ENCODE measurements at regions not wholly inside any gene's neighbourhood (a gene's known extent, or its start where the extent isn't known, plus 50 kb on each side); places are given as distances from the start of the nearest gene placed in this dataset.
A peak's percentile ranks its signal among the peaks of the same experiment; 100 is the strongest.

DNA sequence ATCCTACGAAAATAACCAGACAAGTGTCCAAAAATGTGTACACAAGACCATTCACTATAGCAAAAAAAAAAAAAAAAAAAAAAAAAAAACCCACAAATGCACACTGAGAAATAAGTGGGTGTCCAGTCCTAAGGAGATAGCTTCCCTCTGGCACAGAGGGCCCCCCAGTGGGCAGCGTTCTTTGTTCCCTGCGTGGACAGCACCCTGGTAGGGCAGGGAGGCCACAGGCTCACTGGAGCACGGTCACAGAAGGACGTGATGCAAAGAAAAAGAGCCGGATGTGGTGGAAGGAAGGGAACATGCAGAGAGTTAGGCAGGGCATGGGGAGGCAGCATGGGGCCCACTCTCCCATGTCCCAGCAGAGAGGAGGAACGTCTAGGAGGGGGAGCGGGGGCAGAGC is 210.7 kb upstream of the NSMCE3 start:
- no peak for DNase-seq

DNA sequence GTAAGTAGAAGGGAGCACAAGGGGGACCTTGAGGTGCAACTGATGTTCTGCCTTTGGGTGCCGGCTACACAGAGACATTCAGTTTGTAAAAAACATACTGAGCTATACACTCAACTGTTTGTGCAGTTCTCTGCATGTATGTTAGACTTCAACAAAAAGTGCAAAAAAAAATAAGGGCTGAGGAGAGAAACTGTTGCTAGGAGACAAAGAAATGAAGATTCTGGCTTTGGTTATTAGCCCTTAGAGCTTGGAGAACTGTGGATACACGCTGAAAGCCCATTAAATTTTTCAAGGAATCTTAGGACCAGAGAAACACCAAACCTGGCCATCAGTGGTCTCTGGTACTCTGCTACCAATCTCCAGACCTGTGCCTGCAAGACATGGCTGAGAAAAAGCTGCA is 207.6 kb upstream of the NSMCE3 start:
- DNase-seq = no peak

DNA sequence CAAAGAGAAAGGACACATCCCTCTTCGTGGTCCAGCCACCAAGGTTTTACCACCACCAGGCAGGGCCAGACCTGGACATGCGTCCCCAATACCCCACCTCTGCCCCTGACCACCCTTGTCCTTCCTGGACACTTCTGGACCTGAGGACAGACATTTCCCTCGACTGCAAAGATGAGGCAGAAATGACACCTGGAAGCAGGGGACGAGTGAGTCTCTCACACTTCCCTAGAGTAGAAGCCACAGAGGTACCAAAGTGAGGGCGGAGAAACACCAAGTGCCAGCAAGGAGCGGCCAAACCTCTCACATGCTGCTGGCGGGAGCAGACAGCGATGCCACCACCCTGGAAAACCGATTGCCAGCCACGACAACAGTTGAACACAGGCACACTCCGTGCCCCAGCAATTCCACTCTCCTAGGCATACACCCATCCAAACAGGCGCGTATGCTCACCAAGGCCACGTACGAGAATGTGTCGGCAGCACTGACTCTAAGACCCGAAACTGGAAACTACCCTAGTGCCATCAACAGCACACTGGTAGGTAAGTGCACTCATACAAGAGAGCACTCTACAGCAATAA is 207.0 kb upstream of the NSMCE3 start:
- no peak for DNase-seq

DNA sequence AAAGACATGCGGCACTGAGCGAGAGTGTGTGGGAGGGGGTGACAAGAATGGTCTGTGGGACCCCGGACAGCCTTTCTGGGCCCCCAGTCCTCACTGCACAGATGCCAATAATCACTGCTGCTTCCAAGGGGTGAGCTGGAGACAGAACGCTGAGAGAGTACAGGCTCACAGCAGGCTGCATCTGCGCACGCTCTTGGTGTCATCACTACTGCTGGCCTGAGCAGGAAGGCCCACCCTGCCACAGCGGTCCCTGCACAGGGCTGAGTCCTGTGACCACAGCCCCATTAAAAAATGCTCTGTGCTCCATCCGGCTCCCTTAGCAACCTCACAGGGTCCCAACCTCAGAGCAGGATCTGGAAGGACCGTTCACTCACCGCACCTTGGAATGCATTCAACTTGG is 205.5 kb upstream of the NSMCE3 start:
- no peak for DNase-seq

DNA sequence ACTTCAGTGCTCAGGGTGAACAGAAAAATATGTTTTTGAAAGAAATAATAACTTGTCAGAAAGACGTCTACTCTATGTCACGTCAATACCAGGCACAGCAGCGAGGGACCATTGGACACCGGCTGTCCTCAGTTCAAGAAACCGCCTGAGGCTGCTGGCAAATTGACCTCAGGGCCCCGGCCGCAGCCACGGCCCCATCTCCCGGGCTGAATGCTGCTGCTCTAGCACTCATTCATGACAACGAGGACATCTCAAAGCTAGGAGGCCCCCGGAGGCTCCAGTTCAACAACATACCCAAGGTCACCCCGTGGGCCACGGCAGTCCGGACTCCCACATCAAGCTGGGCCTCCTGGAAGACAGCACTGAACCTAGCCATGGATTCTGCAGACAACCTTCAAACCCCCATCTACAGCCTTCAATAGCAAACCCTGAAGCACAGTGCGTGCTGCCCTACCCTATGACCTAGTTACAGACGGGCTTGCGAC is 204.0 kb upstream of the NSMCE3 start:
- no peak for DNase-seq

DNA sequence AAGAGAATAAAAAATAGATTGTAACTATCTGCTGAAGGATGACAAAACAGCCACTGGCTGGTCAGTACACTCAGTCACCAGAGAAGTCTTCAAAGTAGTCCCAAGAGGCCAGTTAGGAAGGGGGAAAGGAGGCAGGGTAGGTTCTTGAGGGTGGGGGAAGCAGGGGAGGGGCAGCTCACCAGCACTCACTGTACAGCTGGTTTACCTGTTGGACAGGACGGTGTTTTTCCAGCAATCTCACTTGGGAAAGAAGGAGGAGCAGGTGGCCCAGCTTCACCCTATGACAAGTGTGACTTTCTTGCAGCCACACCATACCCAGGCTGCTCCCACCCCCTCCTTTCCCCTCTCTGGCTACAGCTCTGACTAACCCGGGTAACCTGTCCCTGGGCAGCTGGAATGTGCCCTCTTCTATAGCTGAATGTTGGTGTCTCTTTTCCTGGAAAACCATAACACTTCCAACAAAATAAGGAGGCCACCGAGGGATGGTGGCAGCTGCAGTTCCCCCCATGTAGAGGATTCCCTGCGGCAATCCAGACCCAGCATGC is 203.4 kb upstream of the NSMCE3 start:
- no peak for DNase-seq

DNA sequence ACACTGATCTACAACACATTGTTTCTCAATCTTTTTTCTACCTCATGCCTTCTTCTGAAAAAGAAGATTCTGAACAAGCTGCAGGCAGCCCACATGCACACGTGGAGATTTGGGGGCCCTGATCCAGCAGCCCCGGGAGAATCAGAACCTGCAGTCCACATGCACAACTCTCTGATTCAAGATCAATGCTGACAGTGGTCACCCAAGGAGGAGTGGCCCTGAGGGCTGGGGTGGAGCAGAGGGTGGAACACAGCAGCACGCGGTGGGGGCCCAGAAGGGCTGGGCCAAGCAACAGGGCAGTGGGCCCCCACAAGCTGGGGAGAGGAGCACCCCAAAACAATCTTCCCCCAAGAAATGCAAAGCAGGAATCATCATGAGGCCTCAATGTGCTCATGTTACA is 202.1 kb upstream of the NSMCE3 start:
- no peak for DNase-seq

DNA sequence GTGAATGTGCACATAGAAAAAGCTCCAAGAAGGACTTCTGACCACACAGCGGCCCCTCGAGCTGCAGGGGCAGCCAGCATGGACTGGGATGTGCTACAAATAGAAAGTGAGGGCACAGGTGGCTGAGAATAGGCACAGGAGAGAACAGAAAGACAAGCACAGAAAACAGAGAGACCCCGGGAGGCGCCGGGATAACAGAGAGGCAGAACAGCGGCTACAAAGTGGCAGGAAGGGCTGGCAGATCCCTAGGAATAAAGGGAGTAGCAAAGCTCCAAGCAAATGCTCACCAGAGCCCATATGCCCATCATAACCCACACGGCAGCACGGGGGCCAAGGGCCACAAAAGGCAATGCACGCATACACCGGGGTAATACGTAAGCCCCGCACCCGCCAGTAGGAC is 201.7 kb upstream of the NSMCE3 start:
- DNase-seq = no peak

DNA sequence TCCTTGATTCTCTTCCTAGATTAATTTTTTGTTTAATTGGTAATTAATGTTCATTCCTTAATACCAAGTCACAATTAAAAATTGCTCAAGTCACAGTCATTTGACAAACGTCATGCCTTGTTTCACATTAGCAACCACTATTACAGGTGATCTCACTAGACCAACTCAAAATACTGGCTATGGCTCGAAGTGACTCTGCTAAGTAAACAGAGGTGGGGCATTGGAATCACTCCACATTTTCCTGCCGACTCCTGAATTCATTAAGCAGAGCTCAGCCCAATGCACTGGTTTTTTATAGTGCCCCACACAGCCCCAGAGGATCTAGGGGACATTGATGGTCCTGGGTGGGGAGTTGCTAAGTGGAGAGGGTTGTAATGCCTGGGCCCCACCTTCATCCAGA is 201.2 kb upstream of the NSMCE3 start:
- no peak for DNase-seq

DNA sequence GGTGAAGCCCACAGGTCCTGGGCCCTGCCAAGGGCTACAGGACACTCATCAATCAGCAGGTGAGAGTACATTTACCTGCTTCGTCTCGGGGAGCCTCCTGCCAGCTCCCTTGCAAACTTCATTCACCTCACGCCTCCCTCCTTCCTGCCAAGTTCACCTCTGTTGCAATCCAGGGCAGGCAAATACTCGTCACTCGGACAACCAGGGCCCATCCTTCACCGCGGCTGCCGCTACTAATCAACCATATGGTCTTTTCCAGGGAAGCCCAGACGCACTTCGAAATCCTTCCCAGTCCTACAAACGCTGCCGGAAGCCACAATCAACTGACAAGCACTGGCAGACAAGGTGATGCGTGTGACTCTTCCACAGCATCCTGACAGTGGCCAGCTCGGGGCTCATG is 200.7 kb upstream of the NSMCE3 start:
- DNase-seq = no peak

DNA sequence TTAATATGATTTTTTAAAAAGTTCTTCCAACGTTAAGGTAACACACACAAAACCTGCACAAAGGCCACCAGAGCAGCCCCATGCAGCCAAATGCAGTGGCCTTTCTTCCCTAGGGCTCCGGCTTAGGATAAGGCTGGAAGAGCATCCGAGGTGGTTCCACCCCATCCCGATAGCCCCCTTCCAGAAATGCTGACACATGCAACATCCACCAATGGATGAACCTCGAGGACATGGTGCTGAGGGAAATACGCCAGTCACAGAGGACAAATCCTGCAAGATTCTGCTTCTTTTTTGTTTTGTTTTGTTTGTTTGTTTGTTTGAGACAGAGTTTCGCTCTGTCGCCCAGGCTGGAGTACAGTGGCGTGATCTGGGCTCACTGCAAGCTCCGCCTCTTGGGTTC is 199.3 kb upstream of the NSMCE3 start:
- DNase-seq = no peak

DNA sequence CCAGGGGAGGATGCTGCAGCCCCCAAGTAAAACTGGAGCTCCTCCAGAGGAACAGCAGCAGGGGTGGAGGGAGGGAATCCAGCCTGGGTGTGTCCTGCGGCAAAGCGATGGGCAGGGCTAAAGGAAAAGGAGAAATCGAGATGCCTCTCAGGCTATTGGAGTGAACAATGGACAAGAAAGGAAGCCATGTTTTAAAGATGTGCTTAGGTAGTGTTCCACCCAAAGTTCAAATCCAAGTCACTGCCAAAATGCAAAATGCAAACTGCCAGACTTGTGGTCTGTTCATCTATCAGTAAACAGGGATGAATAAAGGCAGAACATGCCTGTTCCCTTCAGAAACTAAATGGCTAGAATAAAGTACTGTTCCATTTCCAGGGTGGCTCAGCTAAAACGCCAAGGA is 197.5 kb upstream of the NSMCE3 start:
- DNase-seq = no peak

DNA sequence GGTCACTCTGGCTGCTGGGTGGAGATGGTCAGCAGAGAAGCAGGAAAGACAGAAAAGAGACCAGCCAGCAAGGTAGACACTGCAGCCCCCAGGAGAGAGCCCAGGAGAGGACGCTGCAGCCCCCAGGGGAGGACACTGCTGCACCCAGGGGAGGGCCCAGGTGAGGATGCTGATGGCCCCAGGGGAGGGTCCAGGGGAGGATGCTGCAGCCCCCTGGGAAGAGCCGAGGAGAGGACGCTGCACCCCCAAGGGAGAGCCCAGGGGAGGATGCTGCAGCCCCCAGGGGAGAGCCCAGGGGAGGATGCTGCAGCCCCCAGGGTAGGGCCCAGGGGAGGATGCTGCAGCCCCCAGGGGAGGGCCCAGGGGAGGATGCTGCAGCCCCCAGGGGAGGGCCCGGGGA is 196.7 kb upstream of the NSMCE3 start:
- no peak for DNase-seq

DNA sequence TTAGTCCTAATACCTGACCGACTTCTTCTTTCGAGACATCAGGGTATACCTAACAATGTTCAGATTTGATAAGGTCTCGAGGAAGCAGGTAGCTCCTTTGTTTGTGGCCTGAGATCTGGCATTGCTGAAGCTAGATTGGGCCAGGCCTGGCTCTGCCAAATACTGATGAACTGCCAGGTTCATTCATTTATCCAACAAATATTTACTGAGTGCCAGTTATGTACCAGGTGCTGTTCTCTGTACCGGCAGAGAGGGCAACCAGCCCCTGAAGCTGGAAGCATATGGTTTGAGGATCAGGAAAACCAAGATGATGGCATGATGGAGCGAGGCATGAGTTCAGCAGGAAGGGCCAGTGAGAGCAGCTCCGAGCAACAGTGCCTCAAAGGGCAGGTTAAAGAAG is 196.2 kb upstream of the NSMCE3 start:
- no peak for DNase-seq

DNA sequence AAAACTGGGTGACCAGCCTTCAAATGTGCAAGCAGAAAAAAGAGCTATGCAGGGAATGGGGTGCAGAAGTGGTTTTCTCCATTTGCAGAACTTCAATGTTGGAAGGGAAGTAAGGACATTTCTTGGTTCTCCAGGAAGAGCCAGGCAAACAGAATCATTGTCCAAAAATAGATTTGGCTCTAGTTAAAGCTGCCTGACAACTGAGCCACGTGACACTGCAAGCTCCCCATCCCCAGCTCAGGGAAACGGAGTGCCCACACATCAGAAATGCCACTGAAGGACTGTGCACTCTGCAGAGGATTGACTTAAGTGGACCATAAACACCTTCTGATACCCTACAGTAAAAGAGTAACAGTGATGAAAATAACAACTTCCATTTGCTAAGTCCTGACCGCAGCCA is 195.6 kb upstream of the NSMCE3 start:
- peak; percentile 36 to 37 for DNase-seq

DNA sequence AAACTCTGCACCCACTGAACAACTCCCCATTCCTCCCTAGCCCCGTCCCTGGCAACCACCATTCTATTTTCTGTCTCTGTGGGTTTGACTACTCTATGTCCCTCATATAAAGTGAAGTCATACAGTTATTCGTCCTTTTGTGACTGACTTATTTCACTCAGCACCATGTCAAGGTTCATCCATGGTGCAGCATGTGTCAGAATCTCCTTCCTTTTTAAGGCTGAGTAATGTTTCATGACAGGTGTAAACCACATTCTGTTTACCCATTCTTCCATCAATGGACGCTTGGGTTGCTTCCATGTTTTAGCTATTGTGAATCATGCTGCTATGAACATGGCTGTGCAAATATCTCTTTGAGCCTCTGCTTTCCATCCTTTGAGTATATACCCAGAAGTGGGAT is 192.3 kb upstream of the NSMCE3 start:
- DNase-seq = no peak

DNA sequence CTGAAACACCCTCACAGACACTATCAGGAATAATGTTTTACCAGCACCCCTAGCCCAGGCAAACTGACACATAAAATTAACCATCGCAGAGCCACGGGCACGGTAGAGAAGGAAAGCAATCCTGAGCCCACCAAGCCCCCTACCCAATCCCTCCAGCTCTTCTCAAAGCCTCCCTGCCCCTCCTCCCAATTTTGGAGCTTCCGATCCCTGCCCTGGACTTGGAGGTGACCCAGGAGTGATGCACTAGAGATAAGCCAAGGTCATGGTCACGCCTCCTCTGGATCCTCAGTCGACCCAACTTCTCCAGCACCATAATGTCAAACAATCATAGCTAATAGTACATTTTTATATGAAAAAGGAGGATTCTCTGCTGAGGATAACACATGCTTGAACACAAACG is 188.7 kb upstream of the NSMCE3 start:
- DNase-seq = no peak

DNA sequence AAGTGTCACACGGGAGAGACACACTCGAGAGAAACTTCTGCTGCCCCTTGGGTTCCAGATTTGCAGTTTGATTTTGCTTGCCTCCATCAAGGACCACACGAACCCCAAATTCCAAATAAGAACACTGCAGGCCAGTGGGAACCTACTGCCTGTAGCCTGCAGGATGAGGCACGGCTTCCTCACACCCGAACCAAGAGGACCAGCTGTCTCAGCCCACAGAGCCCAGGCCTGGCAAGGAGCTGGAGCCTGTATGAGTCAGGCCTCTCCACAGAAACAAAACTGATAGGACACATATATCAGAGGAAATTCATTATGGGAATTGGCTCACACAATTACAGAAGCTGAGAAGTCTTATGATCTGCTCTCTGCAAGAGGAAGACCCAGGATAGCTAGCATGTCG is 188.1 kb upstream of the NSMCE3 start:
- DNase-seq = no peak

DNA sequence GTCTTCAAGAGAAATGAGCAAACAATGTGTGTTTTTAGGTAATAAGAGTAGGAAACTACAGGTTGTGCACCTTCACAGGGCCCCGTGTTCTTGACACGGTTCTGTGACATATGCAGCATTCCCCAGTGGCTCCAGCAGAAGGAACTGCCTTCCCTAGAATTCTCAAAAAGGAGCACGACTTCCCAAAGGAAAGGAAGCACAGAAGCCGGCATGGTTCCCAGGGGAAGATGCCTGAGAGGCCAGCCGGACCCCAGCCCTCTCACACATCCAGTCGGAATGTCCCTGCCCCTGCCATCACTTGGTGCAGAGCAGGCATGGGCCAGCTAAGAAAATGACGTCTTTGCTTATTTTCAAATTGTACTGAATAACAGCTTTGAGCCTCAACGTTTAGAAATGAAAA is 187.3 kb upstream of the NSMCE3 start:
- DNase-seq = no peak

DNA sequence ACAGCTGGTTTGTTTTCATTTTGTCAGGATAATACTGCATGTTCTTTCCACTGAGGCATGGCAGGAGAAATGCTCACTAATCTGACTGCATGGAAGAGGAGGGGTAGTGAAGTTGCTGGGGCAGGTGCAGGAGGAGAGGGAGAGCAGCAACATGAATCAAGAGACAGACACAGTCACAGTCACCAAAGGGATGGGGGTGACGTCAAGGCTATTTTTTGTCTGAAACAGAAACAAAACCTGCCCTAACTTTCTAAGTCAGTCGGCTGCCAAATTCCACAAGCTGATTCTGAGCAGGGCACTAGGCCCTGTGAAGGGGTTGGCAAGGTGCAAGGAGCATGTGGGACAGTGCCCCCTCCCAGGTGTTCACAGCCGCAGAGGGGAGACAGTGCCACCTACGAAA is 186.6 kb upstream of the NSMCE3 start:
- DNase-seq = no peak

DNA sequence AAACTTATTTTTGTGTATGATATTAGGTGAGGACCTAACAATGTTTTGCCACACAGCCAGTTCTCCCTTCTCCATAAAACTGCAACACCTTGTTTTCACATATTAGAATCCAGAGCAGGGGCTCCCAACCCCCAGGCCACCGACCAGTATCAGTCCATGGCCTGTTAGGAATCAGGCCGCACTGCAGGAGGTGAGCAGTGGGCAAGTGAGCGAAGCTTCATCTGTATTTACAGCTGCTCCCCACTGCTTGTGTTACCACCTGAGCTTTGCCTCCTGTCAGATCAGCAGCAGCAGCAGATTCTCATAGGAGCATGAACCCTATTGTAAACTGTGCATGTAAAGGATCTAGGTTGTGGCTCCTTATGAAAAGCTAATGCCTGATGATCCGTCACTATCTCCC is 185.9 kb upstream of the NSMCE3 start:
- no peak for DNase-seq

DNA sequence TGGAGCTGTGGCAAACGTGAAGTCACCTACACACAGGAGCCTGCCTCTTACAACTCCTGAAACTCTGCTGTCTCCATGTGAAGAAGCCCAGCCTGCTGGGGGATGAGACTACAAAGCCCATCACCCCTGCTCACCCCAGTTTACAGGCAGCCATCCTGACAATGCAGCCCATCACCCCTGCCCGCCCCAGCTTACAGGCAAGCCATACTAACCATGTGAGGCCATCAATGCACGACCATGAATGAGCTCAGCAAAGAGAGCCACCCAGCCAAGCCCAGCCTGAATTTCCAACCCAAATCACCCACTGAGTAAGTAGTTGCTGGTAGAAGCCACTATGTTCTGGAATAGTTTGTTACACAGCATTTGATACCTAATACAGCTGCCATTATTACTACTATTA is 185.4 kb upstream of the NSMCE3 start:
- DNase-seq = no peak

DNA sequence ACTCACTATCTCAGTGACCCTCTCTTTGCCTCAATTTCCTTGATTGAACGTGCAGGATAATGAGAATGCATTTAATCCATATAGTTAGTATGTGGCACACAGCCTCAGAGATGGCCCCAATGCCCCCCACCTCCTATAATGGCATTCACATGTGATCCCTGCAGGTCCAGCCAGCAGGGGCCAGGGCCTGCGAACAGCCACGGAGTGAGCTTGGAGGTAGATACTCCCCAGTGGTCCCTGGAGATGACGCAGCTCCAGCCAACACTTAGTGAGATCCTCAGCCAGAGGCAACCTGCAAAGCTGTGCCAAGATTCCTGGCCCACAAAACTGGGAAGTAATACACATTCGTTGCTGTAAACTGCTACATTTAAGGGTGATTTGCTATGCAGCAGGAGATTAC is 184.9 kb upstream of the NSMCE3 start:
- no peak for DNase-seq

DNA sequence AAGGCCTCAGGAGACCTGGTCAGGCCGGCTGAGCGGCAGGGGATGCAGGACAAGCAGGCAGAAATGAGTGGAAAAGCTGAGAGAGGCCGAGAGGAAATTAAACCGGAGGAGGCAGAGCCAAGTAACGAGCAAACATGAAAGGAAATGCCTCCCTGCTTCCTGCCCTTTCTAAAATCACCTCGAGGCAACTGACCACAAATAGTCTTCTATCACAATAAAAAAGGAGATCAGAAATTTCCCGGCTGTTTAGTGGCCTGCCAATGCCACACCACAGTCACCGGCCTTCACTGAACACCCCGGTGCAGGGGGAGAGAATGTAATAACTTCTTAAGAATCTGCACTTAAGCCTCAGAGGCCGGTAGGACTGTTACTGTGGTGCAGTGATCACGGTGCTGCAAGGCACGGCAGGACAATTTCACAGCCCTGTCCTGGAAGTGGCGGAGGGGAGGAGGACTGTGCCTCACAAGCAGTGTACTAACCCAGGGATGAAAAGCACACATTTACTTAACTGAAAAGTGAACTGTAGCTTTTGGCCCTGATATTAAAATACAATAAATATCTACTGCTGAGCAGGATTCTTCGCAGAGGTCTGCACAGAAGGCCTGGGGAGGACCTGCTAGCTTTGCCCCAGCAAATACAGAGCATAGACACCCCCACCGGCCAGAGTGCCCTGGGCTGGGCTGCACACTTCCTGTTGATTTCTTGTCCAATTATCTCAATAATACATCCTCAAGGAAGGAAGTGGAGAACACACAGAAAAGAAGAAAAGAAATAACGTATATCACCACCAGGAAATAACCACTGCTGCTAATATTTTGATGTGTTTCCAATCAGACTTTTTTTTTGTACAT is 183.5 kb upstream of the NSMCE3 start:
- DNase-seq = peak; percentile 70 to 79
